RCC 7860 (cell line): ENCODE measurements at regions not wholly inside any gene's neighbourhood (a gene's known extent, or its start where the extent isn't known, plus 50 kb on each side); places are given as distances from the start of the nearest gene placed in this dataset.

Experiments
- DNase-seq: peaks from one replicate; pipeline ENCODE4 v3.0.0-alpha.2; 2015; ENCODE audit warnings: low spot score
- FAIRE-seq: peaks from 2 replicates; lab custom pipeline; 2012; peaks lifted over from hg19 to GRCh38; lab: Jason Lieb, UNC

GRCh38 chr20:40457404-40457803 is 231.6 kb downstream of the MAFB start:
- FAIRE-seq, result no peak
- DNase-seq, result no peak

GRCh38 chr20:40452758-40453157 is 236.3 kb downstream of the MAFB start:
- DNase-seq (no peak), FAIRE-seq (no peak)

GRCh38 chr20:40451552-40451951 is 237.5 kb downstream of the MAFB start:
- DNase-seq (no peak), FAIRE-seq (no peak)

- no peak for FAIRE-seq
Observed at GRCh38 chr20:40449974-40450616, 238.9 kb downstream of the MAFB start.

GRCh38 chr20:40449144-40449690 is 239.8 kb downstream of the MAFB start:
- no peak for DNase-seq
- FAIRE-seq, result no peak

More at GRCh38 chr20:40449974-40450616, 238.9 kb downstream of the MAFB start:
- no peak for DNase-seq

- FAIRE-seq (no peak), DNase-seq (no peak)
Observed at GRCh38 chr20:40446888-40447287, 242.1 kb downstream of the MAFB start.

GRCh38 chr20:40444516-40444915 is 244.5 kb downstream of the MAFB start:
- no peak for FAIRE-seq

GRCh38 chr20:40443753-40444152 is 245.3 kb downstream of the MAFB start:
- FAIRE-seq, result no peak

More at GRCh38 chr20:40444516-40444915, 244.5 kb downstream of the MAFB start:
- no peak for DNase-seq

GRCh38 chr20:40442181-40442963 is 246.7 kb downstream of the MAFB start:
- no peak for DNase-seq
- FAIRE-seq, result no peak

More at GRCh38 chr20:40443753-40444152, 245.3 kb downstream of the MAFB start:
- DNase-seq, result no peak

GRCh38 chr20:40441771-40442170 is 247.3 kb downstream of the MAFB start:
- FAIRE-seq, result no peak
- no peak for DNase-seq

- no peak for DNase-seq
Observed at GRCh38 chr20:40438161-40438830, 250.7 kb downstream of the MAFB start.

GRCh38 chr20:40436011-40436410 is 253.0 kb downstream of the MAFB start:
- no peak for DNase-seq
- FAIRE-seq, result no peak

More at GRCh38 chr20:40438161-40438830, 250.7 kb downstream of the MAFB start:
- FAIRE-seq, result no peak

- no peak for DNase-seq
- FAIRE-seq, result no peak
Observed at GRCh38 chr20:40435146-40435895, 253.7 kb downstream of the MAFB start.

- FAIRE-seq (no peak), DNase-seq (no peak)
Observed at GRCh38 chr20:40434122-40434521, 254.9 kb downstream of the MAFB start.

- DNase-seq (no peak), FAIRE-seq (no peak)
Observed at GRCh38 chr20:40433341-40433861, 255.6 kb downstream of the MAFB start.

GRCh38 chr20:40431611-40432010 is 257.4 kb downstream of the MAFB start:
- DNase-seq, result no peak
- no peak for FAIRE-seq

GRCh38 chr20:40431112-40431511 is 257.9 kb downstream of the MAFB start:
- no peak for FAIRE-seq
- no peak for DNase-seq

- FAIRE-seq (no peak), DNase-seq (no peak)
Observed at GRCh38 chr20:40427026-40427425, 262.0 kb downstream of the MAFB start.

- DNase-seq, result no peak
- FAIRE-seq, result no peak
Observed at GRCh38 chr20:40424695-40425094, 264.3 kb downstream of the MAFB start.

- FAIRE-seq (no peak), DNase-seq (no peak)
Observed at GRCh38 chr20:40422656-40423055, 266.4 kb downstream of the MAFB start.
